ENCODE measurements at regions not wholly inside any gene's neighbourhood (a gene's known extent, or its start where the extent isn't known, plus 50 kb on each side); places are given as distances from the start of the nearest gene placed in this dataset.

DNA sequence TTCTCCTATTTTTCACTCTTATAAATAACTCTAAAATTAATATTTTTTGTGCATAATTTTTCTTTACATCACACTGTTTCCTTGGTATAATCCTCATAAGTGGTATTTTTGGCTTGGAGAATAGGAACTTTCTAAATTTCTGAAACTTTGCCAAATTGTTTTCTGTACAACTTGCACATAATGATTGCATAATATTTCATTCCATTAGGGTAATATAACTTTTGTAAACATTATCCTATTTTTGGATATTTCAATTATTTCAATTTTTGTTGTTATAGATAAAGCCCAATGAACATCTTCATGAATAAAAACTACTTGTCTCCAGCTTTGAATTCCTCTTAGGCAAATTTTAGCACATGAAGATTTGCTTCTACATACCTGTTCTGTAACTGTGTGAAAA, 135.9 kb downstream of the ELAPOR2 start:
- DNase-seq (ENCODE audit: low spot score) = no peak
- TF ChIP-seq, protein P1, sequence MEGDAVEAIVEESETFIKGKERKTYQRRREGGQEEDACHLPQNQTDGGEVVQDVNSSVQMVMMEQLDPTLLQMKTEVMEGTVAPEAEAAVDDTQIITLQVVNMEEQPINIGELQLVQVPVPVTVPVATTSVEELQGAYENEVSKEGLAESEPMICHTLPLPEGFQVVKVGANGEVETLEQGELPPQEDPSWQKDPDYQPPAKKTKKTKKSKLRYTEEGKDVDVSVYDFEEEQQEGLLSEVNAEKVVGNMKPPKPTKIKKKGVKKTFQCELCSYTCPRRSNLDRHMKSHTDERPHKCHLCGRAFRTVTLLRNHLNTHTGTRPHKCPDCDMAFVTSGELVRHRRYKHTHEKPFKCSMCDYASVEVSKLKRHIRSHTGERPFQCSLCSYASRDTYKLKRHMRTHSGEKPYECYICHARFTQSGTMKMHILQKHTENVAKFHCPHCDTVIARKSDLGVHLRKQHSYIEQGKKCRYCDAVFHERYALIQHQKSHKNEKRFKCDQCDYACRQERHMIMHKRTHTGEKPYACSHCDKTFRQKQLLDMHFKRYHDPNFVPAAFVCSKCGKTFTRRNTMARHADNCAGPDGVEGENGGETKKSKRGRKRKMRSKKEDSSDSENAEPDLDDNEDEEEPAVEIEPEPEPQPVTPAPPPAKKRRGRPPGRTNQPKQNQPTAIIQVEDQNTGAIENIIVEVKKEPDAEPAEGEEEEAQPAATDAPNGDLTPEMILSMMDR (IDR thresholded peaks at IDR 0.05; ENCODE audit: extremely low read depth, insufficient read depth, missing control alignments) = no peak
- in situ Hi-C loops (cut with MboI; ENCODE audit: low pct_unique_long_range_greater_than_20kb, low sequenced_read_pairs, unreplicated experiment) = loop anchor here (10.0 kb wide), 1 partner anchor 301 kb away; no protein-coding TSS in a partner anchor

DNA sequence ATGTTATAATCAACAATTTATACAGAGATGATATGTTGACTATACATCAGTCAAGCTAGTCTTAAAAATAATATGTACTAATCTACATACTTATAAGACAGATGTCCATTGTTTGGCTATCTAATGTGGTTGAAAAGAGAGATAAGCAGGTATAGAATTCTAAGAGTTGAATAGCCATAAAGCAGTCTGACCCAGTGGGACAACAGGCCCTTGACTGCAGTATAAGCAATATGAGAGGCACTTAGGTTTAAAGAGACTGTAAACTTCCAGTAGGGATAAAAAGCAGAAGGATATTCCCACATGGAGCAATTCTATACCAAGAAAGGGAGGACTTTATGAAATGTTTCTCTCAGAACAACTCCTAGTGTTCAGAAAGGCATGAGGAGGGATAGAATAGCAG, 139.3 kb downstream of the ELAPOR2 start:
- TF ChIP-seq, protein P1 (IDR thresholded peaks at IDR 0.05; ENCODE audit: extremely low read depth, insufficient read depth, missing control alignments) = no peak
- no peak for DNase-seq (ENCODE audit: low spot score)
- in situ Hi-C loops (cut with MboI; ENCODE audit: low pct_unique_long_range_greater_than_20kb, low sequenced_read_pairs, unreplicated experiment) = loop anchor here (10.0 kb wide), 1 partner anchor 305 kb away; no protein-coding TSS in a partner anchor

DNA sequence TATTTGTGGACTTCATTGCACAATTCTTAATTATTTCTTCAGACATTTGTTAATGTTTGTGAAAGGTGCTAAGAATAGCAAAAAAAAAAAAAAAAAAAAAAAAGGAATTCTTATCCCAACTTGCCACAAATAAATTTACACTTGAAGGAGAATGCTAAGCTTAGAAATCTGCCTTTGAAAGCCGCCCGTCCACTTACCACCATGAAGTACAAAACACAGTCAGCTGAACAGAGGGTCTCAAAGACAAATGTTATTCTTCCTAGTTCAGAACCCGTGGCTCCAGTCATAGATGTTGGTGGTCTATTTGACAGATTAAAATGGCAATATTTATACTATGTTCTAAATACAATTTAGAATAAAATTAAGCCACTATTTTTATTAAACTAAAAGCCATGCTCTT, 141.2 kb downstream of the ELAPOR2 start:
- in situ Hi-C loops (cut with MboI; ENCODE audit: low pct_unique_long_range_greater_than_20kb, low sequenced_read_pairs, unreplicated experiment) = no loop called here
- TF ChIP-seq, protein P1 (IDR thresholded peaks at IDR 0.05; ENCODE audit: extremely low read depth, insufficient read depth, missing control alignments) = no peak
- DNase-seq (ENCODE audit: low spot score) = no peak

DNA sequence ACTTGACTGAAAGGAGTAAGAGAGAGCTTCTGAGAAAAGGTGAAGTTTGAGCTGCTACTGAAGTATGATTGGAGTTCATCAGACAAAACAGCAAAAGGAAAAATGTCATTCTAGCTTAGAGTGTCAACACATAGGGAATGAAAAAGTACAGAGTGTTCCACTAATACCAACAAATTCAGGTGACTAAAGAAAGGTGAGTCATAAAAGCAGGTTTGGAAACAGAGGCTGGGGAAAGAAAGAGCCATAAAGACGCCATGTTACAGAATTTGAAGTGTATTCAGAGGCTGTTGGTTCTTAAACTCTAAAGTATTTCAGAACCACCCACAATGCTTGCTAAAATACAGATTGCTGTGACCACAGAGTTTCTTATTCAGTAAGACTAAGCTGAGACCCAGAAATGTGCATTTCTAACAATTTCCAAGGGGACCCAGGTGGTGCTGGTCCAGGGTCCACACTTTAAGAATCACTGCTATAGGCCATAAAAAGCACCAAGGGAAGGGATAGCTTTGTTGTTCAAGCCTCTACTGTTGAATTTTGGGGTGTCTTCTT, 143.1 kb downstream of the ELAPOR2 start:
- no peak for DNase-seq (ENCODE audit: low spot score)
- TF ChIP-seq, protein P1 (IDR thresholded peaks at IDR 0.05; ENCODE audit: extremely low read depth, insufficient read depth, missing control alignments) = no peak
- in situ Hi-C loops (cut with MboI; ENCODE audit: low pct_unique_long_range_greater_than_20kb, low sequenced_read_pairs, unreplicated experiment) = no loop called here

GRCh38 chr7:86914551-86914950, 144.9 kb downstream of the ELAPOR2 start:
- no peak for DNase-seq (ENCODE audit: low spot score)
- TF ChIP-seq, protein P1 (IDR thresholded peaks at IDR 0.05; ENCODE audit: extremely low read depth, insufficient read depth, missing control alignments) = peak; percentile 51
- in situ Hi-C loops (cut with MboI; ENCODE audit: low pct_unique_long_range_greater_than_20kb, low sequenced_read_pairs, unreplicated experiment) = no loop called here

Measured in GM13977 (cell line).